Stomach (tissue), 4 donors: ENCODE measurements at regions not wholly inside any gene's neighbourhood (a gene's known extent, or its start where the extent isn't known, plus 50 kb on each side); places are given as distances from the start of the nearest gene placed in this dataset.

Source experiments
- CTCF ChIP-seq, 7 experiments: fragments of 450-650 bp in 4 of 7; fragments of 200-600 bp in 3 of 7; sonication (generic) in 3 of 7; IDR thresholded peaks; one replicate each; pipeline ENCODE4 v1.5.1; 2016 to 2019; ENCODE audit warnings: antibody characterized with exemption in 7 of 7, control low read depth in 2 of 7, mild to moderate bottlenecking in 1 of 7
- EP300 ChIP-seq: sonication (generic); formaldehyde crosslinking; IDR thresholded peaks from one replicate; pipeline ENCODE4 v1.6.1; 2017; ENCODE audit warnings: antibody characterized with exemption
- POLR2A ChIP-seq, 4 donors: fragments of 450-650 bp; IDR thresholded peaks; one replicate each; pipeline ENCODE4 v1.6.1; 2016; ENCODE audit warnings: antibody characterized with exemption in 4 of 4, control low read depth in 2 of 4, mild to moderate bottlenecking in 1 of 4, moderate library complexity in 1 of 4
- POLR2AphosphoS5 ChIP-seq, 3 donors: sonication (generic); formaldehyde crosslinking; IDR thresholded peaks; one replicate each; pipeline ENCODE4 v1.6.1; 2016; ENCODE audit warnings: antibody characterized with exemption in 3 of 3

GRCh38 chr16:27689711-27690110 is 139.8 kb downstream of the KATNIP start:
- TF ChIP-seq CTCF (IDR thresholded peaks at IDR 0.05), result no peak
- no peak for TF ChIP-seq POLR2AphosphoS5 (IDR thresholded peaks at IDR 0.05)
- no peak for TF ChIP-seq EP300
- TF ChIP-seq POLR2A (IDR thresholded peaks at IDR 0.05), result no peak
